ENCODE measurements at regions not wholly inside any gene's neighbourhood (a gene's known extent, or its start where the extent isn't known, plus 50 kb on each side); places are given as distances from the start of the nearest gene placed in this dataset.

DNA sequence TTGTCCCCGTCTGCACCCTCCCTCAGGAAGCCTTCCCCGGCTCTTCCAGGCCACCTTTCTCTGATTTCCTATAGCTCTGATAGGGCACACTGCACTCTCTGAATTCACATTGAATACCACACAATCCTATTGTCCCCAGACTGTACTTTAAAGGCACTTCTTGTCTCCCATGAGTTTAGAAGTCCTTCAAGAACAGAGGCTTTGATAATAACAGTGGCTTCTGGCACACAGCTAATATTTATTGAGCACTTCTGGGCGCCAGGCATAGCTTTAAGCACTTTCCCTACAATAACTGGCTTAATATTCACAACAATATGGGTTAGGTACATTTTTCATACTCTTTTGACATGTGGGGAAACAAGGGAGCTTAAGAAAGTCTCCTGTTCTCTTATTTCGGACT lies 169.7 kb upstream of the IRX6 start:
- Histone ChIP-seq H3K9me3 (no peaks in the 10 kb centered on the region), H3K36me3 (no peaks in the 10 kb centered on the region), H3K27ac (no peak overlapping the region), H3K27me3 (ENCODE audit: low read depth) (no peaks in the 10 kb centered on the region), H3K4me1 (no peaks in the 10 kb centered on the region), H3K4me3 (no peak overlapping the region)
- TF ChIP-seq, protein P1, sequence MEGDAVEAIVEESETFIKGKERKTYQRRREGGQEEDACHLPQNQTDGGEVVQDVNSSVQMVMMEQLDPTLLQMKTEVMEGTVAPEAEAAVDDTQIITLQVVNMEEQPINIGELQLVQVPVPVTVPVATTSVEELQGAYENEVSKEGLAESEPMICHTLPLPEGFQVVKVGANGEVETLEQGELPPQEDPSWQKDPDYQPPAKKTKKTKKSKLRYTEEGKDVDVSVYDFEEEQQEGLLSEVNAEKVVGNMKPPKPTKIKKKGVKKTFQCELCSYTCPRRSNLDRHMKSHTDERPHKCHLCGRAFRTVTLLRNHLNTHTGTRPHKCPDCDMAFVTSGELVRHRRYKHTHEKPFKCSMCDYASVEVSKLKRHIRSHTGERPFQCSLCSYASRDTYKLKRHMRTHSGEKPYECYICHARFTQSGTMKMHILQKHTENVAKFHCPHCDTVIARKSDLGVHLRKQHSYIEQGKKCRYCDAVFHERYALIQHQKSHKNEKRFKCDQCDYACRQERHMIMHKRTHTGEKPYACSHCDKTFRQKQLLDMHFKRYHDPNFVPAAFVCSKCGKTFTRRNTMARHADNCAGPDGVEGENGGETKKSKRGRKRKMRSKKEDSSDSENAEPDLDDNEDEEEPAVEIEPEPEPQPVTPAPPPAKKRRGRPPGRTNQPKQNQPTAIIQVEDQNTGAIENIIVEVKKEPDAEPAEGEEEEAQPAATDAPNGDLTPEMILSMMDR (IDR thresholded peaks at IDR 0.05), result no peak
- no peak for DNase-seq
- ATAC-seq, result peak; percentile 47 to 90
- intact Hi-C loops (cut with DNase I), result no loop called here

DNA sequence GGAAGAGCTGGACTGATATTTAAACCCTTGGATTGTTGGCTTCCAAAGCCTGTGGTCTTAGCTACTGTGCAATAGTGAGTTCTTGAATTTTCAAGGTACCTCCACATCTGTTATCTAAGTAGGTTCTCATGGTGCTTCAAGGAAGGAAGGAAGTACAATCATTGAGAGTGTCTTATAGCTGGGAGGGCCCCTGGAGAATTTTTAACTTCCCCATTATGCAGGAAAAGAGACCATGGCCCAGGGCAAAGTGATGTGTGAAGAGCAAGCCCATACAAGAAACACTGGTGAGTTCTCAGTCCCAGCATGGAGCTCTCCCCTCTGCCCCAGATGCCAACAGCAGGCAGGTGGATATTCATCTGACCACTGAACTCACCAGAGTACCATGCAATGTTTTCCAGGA lies 169.0 kb upstream of the IRX6 start:
- no peaks in the 10 kb centered on the region for H3K4me1 ChIP-seq
- intact Hi-C loops (cut with DNase I), result no loop called here
- ATAC-seq (no peak), DNase-seq (no peak)
- TF ChIP-seq, protein P1 (IDR thresholded peaks at IDR 0.05), result no peak
- H3K9me3 ChIP-seq, result no peaks in the 10 kb centered on the region
- H3K27me3 ChIP-seq (ENCODE audit: low read depth), result no peaks in the 10 kb centered on the region
- no peak overlapping the region for H3K4me3 ChIP-seq
- H3K27ac ChIP-seq, result no peak overlapping the region
- H3K36me3 ChIP-seq, result no peaks in the 10 kb centered on the region

DNA sequence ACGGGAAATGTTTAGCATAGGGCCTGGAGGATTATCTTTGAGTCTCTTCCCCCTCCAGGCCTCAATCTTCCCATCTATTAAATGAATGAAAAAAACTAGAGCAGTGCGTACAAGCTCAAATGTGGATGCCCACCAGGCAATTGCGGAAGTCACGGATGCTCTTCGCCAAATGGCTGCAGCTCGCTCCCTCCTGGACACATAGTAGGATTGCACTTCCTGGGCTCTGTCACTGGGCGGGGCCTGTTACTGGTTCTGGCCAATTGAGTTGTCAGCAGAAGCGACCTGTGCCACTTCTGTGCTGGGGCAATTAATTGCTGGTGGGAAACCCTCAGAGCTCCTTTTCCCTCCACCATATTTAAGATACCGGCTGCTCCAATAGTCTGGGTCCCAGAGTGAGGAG lies 168.2 kb upstream of the IRX6 start:
- TF ChIP-seq, protein P1 (IDR thresholded peaks at IDR 0.05), result no peak
- no peak overlapping the region for H3K27ac ChIP-seq
- intact Hi-C loops (cut with DNase I), result no loop called here
- H3K4me3 ChIP-seq, result no peak overlapping the region
- no peaks in the 10 kb centered on the region for H3K36me3 ChIP-seq
- H3K27me3 ChIP-seq (ENCODE audit: low read depth), result no peaks in the 10 kb centered on the region
- no peak for ATAC-seq
- DNase-seq, result no peak
- no peaks in the 10 kb centered on the region for H3K9me3 ChIP-seq
- no peaks in the 10 kb centered on the region for H3K4me1 ChIP-seq

DNA sequence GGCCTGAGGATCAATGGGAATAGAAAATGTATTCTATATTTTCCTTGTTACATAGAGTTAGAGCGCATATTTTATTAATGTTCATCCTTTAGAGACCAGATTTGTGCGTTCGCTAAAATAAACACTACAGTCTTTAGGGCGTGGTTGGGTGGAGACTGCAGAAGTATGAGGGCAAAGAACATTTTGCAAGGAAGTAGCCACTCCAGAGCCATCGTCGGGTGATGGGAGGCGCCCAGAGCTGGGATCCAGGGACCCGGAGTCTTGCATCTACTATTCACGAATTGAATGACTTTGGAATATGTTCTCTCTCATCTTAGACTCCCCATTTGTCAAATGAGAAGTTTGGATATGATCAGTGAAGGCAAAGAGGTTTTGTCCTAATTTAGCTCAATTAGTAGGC lies 154.2 kb upstream of the IRX6 start:
- ATAC-seq (peak; percentile 29 to 68), DNase-seq (peak; percentile 59)
- Histone ChIP-seq H3K36me3 (no peaks in the 10 kb centered on the region), H3K27ac (no peak overlapping the region), H3K9me3 (no peaks in the 10 kb centered on the region), H3K4me3 (no peak overlapping the region), H3K27me3 (ENCODE audit: low read depth) (no peaks in the 10 kb centered on the region), H3K4me1 (no peaks in the 10 kb centered on the region)
- TF ChIP-seq, protein P1 (IDR thresholded peaks at IDR 0.05), result no peak
- intact Hi-C loops (cut with DNase I), result no loop called here

DNA sequence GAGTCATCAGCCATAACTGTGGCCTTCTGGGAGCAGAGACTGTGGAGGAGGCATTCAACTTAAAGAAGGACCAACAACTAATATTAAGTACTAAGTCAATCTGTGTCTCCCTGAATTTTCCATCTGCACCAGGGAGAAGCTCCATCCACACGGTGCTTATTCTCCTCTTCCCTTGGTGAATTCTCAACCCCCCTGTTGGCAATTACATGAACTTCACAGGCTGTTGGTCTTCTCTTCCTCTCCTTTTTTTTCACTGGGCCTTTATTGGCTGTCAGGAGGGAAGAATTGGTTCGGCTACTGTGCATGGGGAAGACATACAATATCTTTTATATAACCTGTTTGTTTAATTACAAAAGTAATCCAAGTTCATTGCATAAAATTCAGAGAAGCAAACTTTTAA lies 152.8 kb upstream of the IRX6 start:
- no peak overlapping the region for H3K4me3 ChIP-seq
- no peak for ATAC-seq
- H3K36me3 ChIP-seq, result no peaks in the 10 kb centered on the region
- TF ChIP-seq, protein P1 (IDR thresholded peaks at IDR 0.05), result no peak
- DNase-seq, result no peak
- intact Hi-C loops (cut with DNase I), result no loop called here
- H3K27ac ChIP-seq, result no peak overlapping the region
- H3K27me3 ChIP-seq (ENCODE audit: low read depth), result no peaks in the 10 kb centered on the region
- no peaks in the 10 kb centered on the region for H3K4me1 ChIP-seq
- no peaks in the 10 kb centered on the region for H3K9me3 ChIP-seq

DNA sequence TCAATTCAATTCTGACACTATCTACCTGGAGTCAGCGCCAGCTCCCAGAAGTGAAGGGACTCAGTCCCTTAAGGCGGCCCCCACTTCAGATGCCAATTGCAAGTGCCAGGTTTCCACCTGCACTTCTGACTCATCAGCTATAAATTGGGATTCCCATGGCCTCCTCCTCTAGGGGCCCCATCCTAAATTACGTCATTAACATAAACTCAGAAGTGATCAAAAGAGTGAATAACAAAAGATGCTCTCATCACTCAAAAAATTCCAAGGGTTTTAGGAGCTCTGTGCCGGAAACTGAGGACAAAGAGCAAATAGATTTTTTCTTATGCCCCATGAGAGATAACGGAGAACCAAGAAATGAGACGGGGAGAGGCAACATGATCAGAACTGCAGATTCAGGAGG lies 148.6 kb upstream of the IRX6 start:
- TF ChIP-seq, protein P1 (IDR thresholded peaks at IDR 0.05), result no peak
- no peaks in the 10 kb centered on the region for H3K36me3 ChIP-seq
- H3K27ac ChIP-seq, result no peak overlapping the region
- no peak for DNase-seq
- no peak overlapping the region for H3K4me3 ChIP-seq
- H3K9me3 ChIP-seq, result no peaks in the 10 kb centered on the region
- no peaks in the 10 kb centered on the region for H3K4me1 ChIP-seq
- no peak for ATAC-seq
- intact Hi-C loops (cut with DNase I), result no loop called here
- no peaks in the 10 kb centered on the region for H3K27me3 ChIP-seq (ENCODE audit: low read depth)

Measured in lower lobe of right lung (tissue), 2 donors.